GM23338 (cell line): ENCODE measurements at regions not wholly inside any gene's neighbourhood (a gene's known extent, or its start where the extent isn't known, plus 50 kb on each side); places are given as distances from the start of the nearest gene placed in this dataset.
"Not testable (repeated sequence)": the region's sequence is repeated elsewhere in the genome, so short reads cannot be mapped to it uniquely, and the experiment has no call there.

Source experiments
- CREB1 ChIP-seq: fragments of 250-450 bp; sonication (Bioruptor Pico); IDR thresholded peaks from 2 replicates; pipeline ENCODE4 v1.5.0; 2020; ENCODE audit warnings: low read depth, mild to moderate bottlenecking, moderate library complexity
- CTCF ChIP-seq, 2 experiments: fragments of 200-600 bp in 1 of 2; sonication (generic) in 1 of 2; conservative IDR thresholded peaks; 2 replicates each; pipeline versions ENCODE4 v1.5.1 to v1.6.1; 2016 to 2017; ENCODE audit warnings: antibody characterized with exemption in 2 of 2, low read depth in 2 of 2, mild to moderate bottlenecking in 2 of 2, moderate library complexity in 1 of 2
- ETS1 ChIP-seq: IDR thresholded peaks from 2 replicates; pipeline ENCODE4 v1.6.1; 2016; ENCODE audit warnings: antibody characterized with exemption
- EZH2 ChIP-seq: fragments of 200-600 bp; sonication (generic); IDR thresholded peaks from one replicate; pipeline ENCODE4 v1.8.0; 2017; ENCODE audit warnings: antibody characterized with exemption, mild to moderate bottlenecking, low read depth; ENCODE audit not compliant: unreplicated experiment
- EZH2phosphoT487 ChIP-seq: fragments of 200-600 bp; sonication (generic); IDR thresholded peaks from one replicate; pipeline ENCODE4 v1.8.1; 2018; ENCODE audit warnings: antibody characterized with exemption; ENCODE audit not compliant: unreplicated experiment
- JUNB ChIP-seq: IDR thresholded peaks from one replicate; pipeline ENCODE4 v1.6.1; 2016; ENCODE audit warnings: antibody characterized with exemption; ENCODE audit not compliant: unreplicated experiment
- NANOG ChIP-seq: IDR thresholded peaks from 2 replicates; pipeline ENCODE4 v1.6.1; 2016; ENCODE audit warnings: antibody characterized with exemption, borderline replicate concordance
- POLR2AphosphoS5 ChIP-seq: IDR thresholded peaks from 2 replicates; pipeline ENCODE4 v1.6.1; 2016; ENCODE audit warnings: antibody characterized with exemption, low read depth
- REST ChIP-seq: IDR thresholded peaks from one replicate; pipeline ENCODE4 v1.6.1; 2018; ENCODE audit warnings: antibody characterized with exemption; ENCODE audit not compliant: unreplicated experiment
- ZNF114 ChIP-seq: fragments of 250-450 bp; sonication (Bioruptor Pico); IDR thresholded peaks from 2 replicates; pipeline ENCODE4 v1.5.0; 2020; ENCODE audit warnings: mild to moderate bottlenecking, moderate library complexity

- TF ChIP-seq CTCF (conservative IDR thresholded peaks at IDR 0.05; ENCODE audit: low read depth in 2 of 2); JUNB; POLR2AphosphoS5; EZH2; CREB1 (CRISPR knock-in tag); REST; EZH2phosphoT487; ETS1; NANOG; ZNF114 (CRISPR knock-in tag): not testable (repeated sequence)
Measured at GRCh38 chr5:44668471-44668870, 140.3 kb upstream of the MRPS30 start.
